Endothelial cell of umbilical vein (primary cell): ENCODE measurements at regions not wholly inside any gene's neighbourhood (a gene's known extent, or its start where the extent isn't known, plus 50 kb on each side); places are given as distances from the start of the nearest gene placed in this dataset.

Experiments
- BruUV-seq: library from RNA; stranded (reverse); fragments of 400-500 nt; replicated peaks from 2 replicates; lab custom pipeline; 2021; lab: Mats Ljungman, UMichigan
- CTCF ChIA-PET: fragments of 300-600, 350-600 bp; sonication (Branson Sonifier 250); formaldehyde crosslinking; loops from one replicate; lab custom pipeline; 2021; ENCODE audit warnings: antibody characterized with exemption, inconsistent platforms; lab: Charles Lee
- POLR2A ChIA-PET: fragments of 300-600, 350-600 bp; sonication (Branson Sonifier 250); formaldehyde crosslinking; loops from one replicate; lab custom pipeline; 2021; ENCODE audit warnings: antibody characterized with exemption, inconsistent platforms; lab: Charles Lee
- DNase-seq: peaks from one replicate; pipeline ENCODE4 v3.0.0-alpha.2; 2011; ENCODE audit warnings: low read depth, low spot score
- FAIRE-seq: peaks from 2 replicates; lab custom pipeline; 2011; peaks lifted over from hg19 to GRCh38; lab: Jason Lieb, UNC
- H2AFZ ChIP-seq: 2 replicates; pipeline ENCODE4 v1.6.0; 2012; ENCODE audit warnings: low read depth, low read length, control low read depth, inconsistent platforms
- H3K27ac ChIP-seq: 2 replicates; pipeline ENCODE4 v1.5.1; 2011; ENCODE audit warnings: low read depth, mild to moderate bottlenecking, control low read depth, low read length, moderate library complexity; ENCODE audit not compliant: insufficient read depth
- H3K27me3 ChIP-seq, 2 experiments: 2 replicates each; pipeline versions ENCODE4 v1.6.0 to v1.6.1; 2011; ENCODE audit warnings: low read length in 2 of 2, mixed read lengths in 1 of 2; ENCODE audit not compliant: control insufficient read depth in 2 of 2, insufficient read depth in 2 of 2
- H3K36me3 ChIP-seq, 2 experiments: 2 replicates in 1 of 2; 3 replicates in 1 of 2; pipeline ENCODE4 v1.5.1; 2011; ENCODE audit warnings: low read length in 2 of 2, mild to moderate bottlenecking in 1 of 2, moderate library complexity in 1 of 2; ENCODE audit not compliant: control insufficient read depth in 2 of 2, insufficient read depth in 2 of 2; ENCODE audit errors: extremely low read depth in 1 of 2
- H3K4me1 ChIP-seq: 3 replicates; pipeline ENCODE4 v1.5.1; 2011; ENCODE audit warnings: mild to moderate bottlenecking, low read length; ENCODE audit not compliant: control insufficient read depth, insufficient read depth; ENCODE audit errors: extremely low read depth
- H3K4me2 ChIP-seq: 2 replicates; pipeline ENCODE4 v1.6.1; 2011; ENCODE audit warnings: low read length, control low read depth, mixed read lengths; ENCODE audit not compliant: insufficient read depth
- H3K4me3 ChIP-seq, 3 experiments: fragments of 200-600 bp in 1 of 3; sonication (generic), shearing (Covaris generic) in 1 of 3; replicated peaks in 1 of 3; 2 replicates each; pipeline ENCODE4 v1.5.1; 2011 to 2016; ENCODE audit warnings: control low read depth in 3 of 3, low read length in 3 of 3, mild to moderate bottlenecking in 2 of 3, inconsistent platforms in 1 of 3, low read depth in 1 of 3, moderate library complexity in 1 of 3; ENCODE audit not compliant: insufficient read depth in 1 of 3
- H3K79me2 ChIP-seq: 2 replicates; pipeline ENCODE4 v1.6.0; 2012; ENCODE audit warnings: low read length, inconsistent platforms; ENCODE audit not compliant: control insufficient read depth, insufficient read depth
- H3K9ac ChIP-seq: replicated peaks from 2 replicates; pipeline ENCODE3; 2011; ENCODE audit warnings: low read length, control low read depth; ENCODE audit not compliant: insufficient read depth; ENCODE audit errors: extremely low read depth
- H3K9me1 ChIP-seq: replicated peaks from 3 replicates; pipeline ENCODE4 v1.6.0; 2011; ENCODE audit warnings: mild to moderate bottlenecking, low read length; ENCODE audit not compliant: control insufficient read depth, insufficient read depth; ENCODE audit errors: extremely low read depth
- H3K9me3 ChIP-seq: replicated peaks from 2 replicates; pipeline ENCODE4 v1.5.1; 2012; ENCODE audit warnings: low read length, inconsistent platforms; ENCODE audit not compliant: control insufficient read depth, insufficient read depth
- H4K20me1 ChIP-seq: replicated peaks from 2 replicates; pipeline ENCODE3; 2011; ENCODE audit warnings: mild to moderate bottlenecking, low read length; ENCODE audit not compliant: control insufficient read depth, insufficient read depth; ENCODE audit errors: extremely low read depth
- CTCF ChIP-seq, 2 donors: IDR thresholded peaks; 1 replicate in 1 of 2; 2 replicates in 1 of 2; pipeline ENCODE4 v1.5.1; 2011; ENCODE audit warnings: low read length in 2 of 2, mild to moderate bottlenecking in 2 of 2, moderate library complexity in 2 of 2, control low read depth in 1 of 2, inconsistent platforms in 1 of 2, low read depth in 1 of 2; ENCODE audit not compliant: insufficient read depth in 1 of 2; ENCODE audit errors: extremely low read depth in 1 of 2
- EZH2 ChIP-seq: IDR thresholded peaks from 2 replicates; pipeline ENCODE4 v1.6.1; 2012; ENCODE audit warnings: borderline replicate concordance, low read depth, mild to moderate bottlenecking, moderate library complexity, low read length, inconsistent platforms; ENCODE audit not compliant: severe bottlenecking
- FOS ChIP-seq: IDR thresholded peaks from 2 replicates; pipeline ENCODE4 v1.6.1; 2011; ENCODE audit warnings: mild to moderate bottlenecking, low read length, moderate library complexity, borderline replicate concordance; ENCODE audit not compliant: insufficient read depth
- JUN ChIP-seq: IDR thresholded peaks from 2 replicates; pipeline ENCODE4 v1.6.1; 2011; ENCODE audit warnings: borderline replicate concordance, low read depth; ENCODE audit not compliant: insufficient read length, insufficient read depth
- MAX ChIP-seq: IDR thresholded peaks from 2 replicates; pipeline ENCODE4 v1.6.1; 2011; ENCODE audit not compliant: insufficient read depth, insufficient read length
- MYC ChIP-seq: IDR thresholded peaks from one replicate; pipeline ENCODE4 v1.6.1; 2011; ENCODE audit warnings: mild to moderate bottlenecking, low read depth, low read length
- POLR2A ChIP-seq: IDR thresholded peaks from 2 replicates; pipeline ENCODE4 v1.6.1; 2012; ENCODE audit warnings: low read depth, mild to moderate bottlenecking, control low read depth, low read length
- POLR2AphosphoS5 ChIP-seq: IDR thresholded peaks from 2 replicates; pipeline ENCODE4 v1.6.1; 2012; ENCODE audit warnings: low read depth, mild to moderate bottlenecking, control low read depth, low read length, moderate library complexity; ENCODE audit not compliant: insufficient read depth
- dilution Hi-C: fragments of 300-500 bp; cut with MboI; formaldehyde crosslinking; loops from one replicate; pipeline ENCODE4 v1.15.0; 2019; ENCODE audit warnings: low sequenced_read_pairs; ENCODE audit not compliant: extremely low pct_ligation_motif_present
- intact Hi-C: fragments of 100-400 bp; cut with micrococcal nuclease; formaldehyde crosslinking; loops from one replicate; pipeline ENCODE4 v1.10.0; 2022

- no peak for TF ChIP-seq POLR2A
- TF ChIP-seq POLR2AphosphoS5 = no peak
- no peak for TF ChIP-seq CTCF (IDR thresholded peaks at IDR 0.05; ENCODE audit: extremely low read depth in 1 of 2, insufficient read depth in 1 of 2, low read depth in 1 of 2, low read length in 2 of 2)
- TF ChIP-seq MYC = no peak
- TF ChIP-seq MAX = no peak
- TF ChIP-seq EZH2 = no peak
- TF ChIP-seq FOS = no peak
- no peak for TF ChIP-seq JUN
- no peaks in the 10 kb centered on the region for H3K79me2 ChIP-seq
- no peak overlapping the region for H3K27ac ChIP-seq
- H3K27me3 ChIP-seq = no peaks in the 10 kb centered on the region
- no TSS peak for BruUV-seq
- intact Hi-C loops = no loop called here
- H3K9me1 ChIP-seq = no peaks in the 10 kb centered on the region
- no peak overlapping the region for H3K4me2 ChIP-seq
- no peaks in the 10 kb centered on the region for H3K36me3 ChIP-seq
- H4K20me1 ChIP-seq = no peaks in the 10 kb centered on the region
- H3K4me3 ChIP-seq = no peak overlapping the region
- no peak for DNase-seq
- POLR2A ChIA-PET = no interaction called here
- dilution Hi-C loops = no loop called here
- no peak for FAIRE-seq
- H3K9ac ChIP-seq = no peak overlapping the region
- H2AFZ ChIP-seq = no peak overlapping the region
- CTCF ChIA-PET = no interaction called here
- peaks cover 10% of the 10 kb centered on the region for H3K9me3 ChIP-seq
- H3K4me1 ChIP-seq = no peaks in the 10 kb centered on the region
Observed at GRCh38 chr15:27679731-27680471, 419.2 kb downstream of the OCA2 start.
